ENCODE measurements at regions not wholly inside any gene's neighbourhood (a gene's known extent, or its start where the extent isn't known, plus 50 kb on each side); places are given as distances from the start of the nearest gene placed in this dataset.

DNA sequence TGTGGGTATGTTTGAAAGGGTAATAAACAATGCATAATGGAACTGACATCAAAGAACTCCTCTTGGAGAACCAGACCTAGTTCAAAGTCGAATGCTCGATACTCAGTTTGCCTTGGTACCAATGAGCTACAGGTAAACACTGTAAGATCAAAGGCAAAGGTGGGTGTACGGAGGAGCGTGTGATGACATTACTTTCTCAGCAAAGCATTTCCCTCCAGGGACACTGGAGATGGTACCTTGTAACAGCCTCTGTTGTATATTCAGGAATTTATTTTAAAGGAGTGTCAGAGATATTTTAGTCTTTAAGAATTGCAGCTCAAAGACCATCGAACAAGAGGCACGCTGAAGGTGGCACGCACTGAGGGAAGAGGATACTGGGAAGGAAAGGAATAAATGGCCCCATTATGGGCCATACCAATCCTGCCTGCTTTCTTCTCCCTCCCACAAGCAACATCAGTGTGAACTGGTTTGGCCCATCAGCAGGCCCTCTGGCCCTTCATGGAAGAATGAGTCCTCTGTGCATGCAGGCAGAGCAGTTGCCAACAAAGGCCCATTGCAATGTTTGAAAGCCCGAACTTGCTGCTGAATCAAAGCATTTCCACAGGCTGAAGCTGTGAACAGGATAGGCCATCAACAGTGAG is 410.2 kb downstream of the ACTL7B start (continued):
- TF ChIP-seq RXRB (CRISPR knock-in tag; IDR thresholded peaks at IDR 0.05; ENCODE audit: borderline replicate concordance), result peak; percentile 81
- TF ChIP-seq, protein P1, sequence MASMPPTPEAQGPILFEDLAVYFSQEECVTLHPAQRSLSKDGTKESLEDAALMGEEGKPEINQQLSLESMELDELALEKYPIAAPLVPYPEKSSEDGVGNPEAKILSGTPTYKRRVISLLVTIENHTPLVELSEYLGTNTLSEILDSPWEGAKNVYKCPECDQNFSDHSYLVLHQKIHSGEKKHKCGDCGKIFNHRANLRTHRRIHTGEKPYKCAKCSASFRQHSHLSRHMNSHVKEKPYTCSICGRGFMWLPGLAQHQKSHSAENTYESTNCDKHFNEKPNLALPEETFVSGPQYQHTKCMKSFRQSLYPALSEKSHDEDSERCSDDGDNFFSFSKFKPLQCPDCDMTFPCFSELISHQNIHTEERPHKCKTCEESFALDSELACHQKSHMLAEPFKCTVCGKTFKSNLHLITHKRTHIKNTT (CRISPR knock-in tag; IDR thresholded peaks at IDR 0.05), result no peak
- no peak; the same call in 1 of the 2 replicates for TF ChIP-seq ZBTB34 (CRISPR knock-in tag; IDR thresholded peaks at IDR 0.05)
- TF ChIP-seq, protein P2, sequence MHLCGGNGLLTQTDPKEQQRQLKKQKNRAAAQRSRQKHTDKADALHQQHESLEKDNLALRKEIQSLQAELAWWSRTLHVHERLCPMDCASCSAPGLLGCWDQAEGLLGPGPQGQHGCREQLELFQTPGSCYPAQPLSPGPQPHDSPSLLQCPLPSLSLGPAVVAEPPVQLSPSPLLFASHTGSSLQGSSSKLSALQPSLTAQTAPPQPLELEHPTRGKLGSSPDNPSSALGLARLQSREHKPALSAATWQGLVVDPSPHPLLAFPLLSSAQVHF (CRISPR knock-in tag; IDR thresholded peaks at IDR 0.05), result no peak
- TF ChIP-seq ZNF562 (CRISPR knock-in tag; IDR thresholded peaks at IDR 0.05; ENCODE audit: borderline replicate concordance), result 0 out of 2 replicates have a peak, but pooled peaks have one; percentile 29
- no peak for TF ChIP-seq ZFP36 (IDR thresholded peaks at IDR 0.05; ENCODE audit: borderline replicate concordance, low read depth, low read length, partially characterized antibody)
- TF ChIP-seq ZNF431 (CRISPR knock-in tag; IDR thresholded peaks at IDR 0.05; ENCODE audit: borderline replicate concordance, low read depth), result no peak
- no peak for TF ChIP-seq SRF (IDR thresholded peaks at IDR 0.05; ENCODE audit: low read depth, low read length)
- TF ChIP-seq ZNF18 (CRISPR knock-in tag; IDR thresholded peaks at IDR 0.05; ENCODE audit: insufficient replicate concordance), result peak; percentile 67
- no peak for TF ChIP-seq ZNF878 (CRISPR knock-in tag; IDR thresholded peaks at IDR 0.05)
- TF ChIP-seq ZIK1 (CRISPR knock-in tag; IDR thresholded peaks at IDR 0.05; ENCODE audit: borderline replicate concordance, low read depth), result no peak
- TF ChIP-seq ZNF557 (CRISPR knock-in tag; IDR thresholded peaks at IDR 0.05), result no peak
- TF ChIP-seq GFI1 (CRISPR knock-in tag; IDR thresholded peaks at IDR 0.05; ENCODE audit: borderline replicate concordance), result peak; percentile 51; the same call in 1 of the 2 replicates
- TF ChIP-seq ZNF687 (CRISPR knock-in tag; IDR thresholded peaks at IDR 0.05), result peak; percentile 28; the same call in 1 of the 2 replicates
- no peak; the same call in 1 of the 2 replicates for TF ChIP-seq DRAP1 (CRISPR knock-in tag; IDR thresholded peaks at IDR 0.05)
- TF ChIP-seq SIN3A (IDR thresholded peaks at IDR 0.05; ENCODE audit: borderline replicate concordance, low read depth, low read length), result no peak

Measured in HepG2 (cell line).